ENCODE measurements at regions not wholly inside any gene's neighbourhood (a gene's known extent, or its start where the extent isn't known, plus 50 kb on each side); places are given as distances from the start of the nearest gene placed in this dataset.

- WGBS, 2 donors: 46 to 64% methylated on average over 1 of the region's 1 CpG
- no peak overlapping the region for H3K27ac ChIP-seq (ENCODE audit: low read depth in 1 of 2, low read length in 2 of 2)
- intact Hi-C loops (cut with DNase I): loop anchor here in 1 of 2 donors (5.0 kb wide), 1 partner anchor 204 kb away; no protein-coding TSS in a partner anchor
- no peak overlapping the region for H3K4me3 ChIP-seq (ENCODE audit: low read length in 2 of 2)
- ATAC-seq (ENCODE audit: low FRiP score) (no peak), DNase-seq (no peak)
- H3K9me3 ChIP-seq (ENCODE audit: control insufficient read depth, low read length): no peaks in the 10 kb centered on the region
- no peaks in the 10 kb centered on the region for H3K36me3 ChIP-seq (ENCODE audit: control insufficient read depth in 1 of 2, insufficient read depth in 2 of 2, low read length in 1 of 2)
- no peaks in the 10 kb centered on the region for H3K27me3 ChIP-seq (ENCODE audit: control insufficient read depth in 1 of 2, insufficient read depth in 2 of 2, low read length in 1 of 2)
- H3K4me1 ChIP-seq (ENCODE audit: control insufficient read depth in 1 of 2, insufficient read depth in 2 of 2, low read length in 2 of 2): no peaks in the 10 kb centered on the region
Observed at GRCh38 chr12:69071091-69071370, 138.1 kb upstream of the CPM start.

- ATAC-seq (ENCODE audit: low FRiP score) (no peak), DNase-seq (no peak)
- H3K9me3 ChIP-seq (ENCODE audit: control insufficient read depth, low read length): no peaks in the 10 kb centered on the region
- H3K36me3 ChIP-seq (ENCODE audit: control insufficient read depth in 1 of 2, insufficient read depth in 2 of 2, low read length in 1 of 2): no peaks in the 10 kb centered on the region
- intact Hi-C loops (cut with DNase I): loop anchor here in 1 of 2 donors (5.0 kb wide), 1 partner anchor 206 kb away; no protein-coding TSS in a partner anchor
- no peaks in the 10 kb centered on the region for H3K4me1 ChIP-seq (ENCODE audit: control insufficient read depth in 1 of 2, insufficient read depth in 2 of 2, low read length in 2 of 2)
- no peak overlapping the region for H3K4me3 ChIP-seq (ENCODE audit: low read length in 2 of 2)
- H3K27me3 ChIP-seq (ENCODE audit: control insufficient read depth in 1 of 2, insufficient read depth in 2 of 2, low read length in 1 of 2): no peaks in the 10 kb centered on the region
- no peak overlapping the region for H3K27ac ChIP-seq (ENCODE audit: low read depth in 1 of 2, low read length in 2 of 2)
Observed at GRCh38 chr12:69073035-69073434, 140.1 kb upstream of the CPM start.

GRCh38 chr12:69074556-69075349, 141.8 kb upstream of the CPM start:
- Histone ChIP-seq H3K4me1 (ENCODE audit: control insufficient read depth in 1 of 2, insufficient read depth in 2 of 2, low read length in 2 of 2) (no peaks in the 10 kb centered on the region), H3K27ac (ENCODE audit: low read depth in 1 of 2, low read length in 2 of 2) (no peak overlapping the region), H3K27me3 (ENCODE audit: control insufficient read depth in 1 of 2, insufficient read depth in 2 of 2, low read length in 1 of 2) (no peaks in the 10 kb centered on the region), H3K9me3 (ENCODE audit: control insufficient read depth, low read length) (no peaks in the 10 kb centered on the region), H3K4me3 (ENCODE audit: low read length in 2 of 2) (no peak overlapping the region), H3K36me3 (ENCODE audit: control insufficient read depth in 1 of 2, insufficient read depth in 2 of 2, low read length in 1 of 2) (no peaks in the 10 kb centered on the region)
- 77 to 82% methylated on average over 5 of the region's 5 CpGs for WGBS, 2 donors
- ATAC-seq (ENCODE audit: low FRiP score) (no peak), DNase-seq (no peak)
- intact Hi-C loops (cut with DNase I): loop anchor here in 1 of 2 donors (5.0 kb wide), 1 partner anchor 207 kb away; no protein-coding TSS in a partner anchor

GRCh38 chr12:69083689-69084088, 150.7 kb upstream of the CPM start:
- no peaks in the 10 kb centered on the region for H3K27me3 ChIP-seq (ENCODE audit: control insufficient read depth in 1 of 2, insufficient read depth in 2 of 2, low read length in 1 of 2)
- WGBS, 2 donors: 51 to 52% methylated on average over 5 of the region's 5 CpGs
- H3K9me3 ChIP-seq (ENCODE audit: control insufficient read depth, low read length): no peaks in the 10 kb centered on the region
- no peak overlapping the region for H3K4me3 ChIP-seq (ENCODE audit: low read length in 2 of 2)
- no peaks in the 10 kb centered on the region for H3K36me3 ChIP-seq (ENCODE audit: control insufficient read depth in 1 of 2, insufficient read depth in 2 of 2, low read length in 1 of 2)
- no peak overlapping the region for H3K27ac ChIP-seq (ENCODE audit: low read depth in 1 of 2, low read length in 2 of 2)
- ATAC-seq (ENCODE audit: low FRiP score) (no peak), DNase-seq (no peak)
- intact Hi-C loops (cut with DNase I): no loop called here
- H3K4me1 ChIP-seq (ENCODE audit: control insufficient read depth in 1 of 2, insufficient read depth in 2 of 2, low read length in 2 of 2): no peaks in the 10 kb centered on the region

GRCh38 chr12:69084816-69085378, 151.9 kb upstream of the CPM start:
- no peak for ATAC-seq (ENCODE audit: low FRiP score)
- H3K27ac ChIP-seq (ENCODE audit: low read depth in 1 of 2, low read length in 2 of 2): no peak overlapping the region
- H3K4me1 ChIP-seq (ENCODE audit: control insufficient read depth in 1 of 2, insufficient read depth in 2 of 2, low read length in 2 of 2): no peaks in the 10 kb centered on the region
- H3K36me3 ChIP-seq (ENCODE audit: control insufficient read depth in 1 of 2, insufficient read depth in 2 of 2, low read length in 1 of 2): no peaks in the 10 kb centered on the region
- H3K27me3 ChIP-seq (ENCODE audit: control insufficient read depth in 1 of 2, insufficient read depth in 2 of 2, low read length in 1 of 2): no peaks in the 10 kb centered on the region
- no peak for DNase-seq
- intact Hi-C loops (cut with DNase I): no loop called here
- no peaks in the 10 kb centered on the region for H3K9me3 ChIP-seq (ENCODE audit: control insufficient read depth, low read length)
- H3K4me3 ChIP-seq (ENCODE audit: low read length in 2 of 2): no peak overlapping the region

GRCh38 chr12:69085852-69086251, 152.9 kb upstream of the CPM start:
- Histone ChIP-seq H3K36me3 (ENCODE audit: control insufficient read depth in 1 of 2, insufficient read depth in 2 of 2, low read length in 1 of 2) (no peaks in the 10 kb centered on the region), H3K27me3 (ENCODE audit: control insufficient read depth in 1 of 2, insufficient read depth in 2 of 2, low read length in 1 of 2) (no peaks in the 10 kb centered on the region), H3K9me3 (ENCODE audit: control insufficient read depth, low read length) (no peaks in the 10 kb centered on the region), H3K27ac (ENCODE audit: low read depth in 1 of 2, low read length in 2 of 2) (no peak overlapping the region), H3K4me1 (ENCODE audit: control insufficient read depth in 1 of 2, insufficient read depth in 2 of 2, low read length in 2 of 2) (no peaks in the 10 kb centered on the region), H3K4me3 (ENCODE audit: low read length in 2 of 2) (no peak overlapping the region)
- WGBS, 2 donors: 64 to 76% methylated on average over 2 of the region's 2 CpGs
- DNase-seq (no peak), ATAC-seq (ENCODE audit: low FRiP score) (no peak)
- intact Hi-C loops (cut with DNase I): no loop called here

- WGBS, 2 donors: 64 to 66% methylated on average over 8 of the region's 8 CpGs
- Histone ChIP-seq H3K36me3 (ENCODE audit: control insufficient read depth in 1 of 2, insufficient read depth in 2 of 2, low read length in 1 of 2) (no peaks in the 10 kb centered on the region), H3K4me3 (ENCODE audit: low read length in 2 of 2) (no peak overlapping the region), H3K9me3 (ENCODE audit: control insufficient read depth, low read length) (no peaks in the 10 kb centered on the region), H3K4me1 (ENCODE audit: control insufficient read depth in 1 of 2, insufficient read depth in 2 of 2, low read length in 2 of 2) (no peaks in the 10 kb centered on the region), H3K27me3 (ENCODE audit: control insufficient read depth in 1 of 2, insufficient read depth in 2 of 2, low read length in 1 of 2) (no peaks in the 10 kb centered on the region), H3K27ac (ENCODE audit: low read depth in 1 of 2, low read length in 2 of 2) (no peak overlapping the region)
- intact Hi-C loops (cut with DNase I): no loop called here
- no peak for DNase-seq
- no peak for ATAC-seq (ENCODE audit: low FRiP score)
Observed at GRCh38 chr12:69087986-69088385, 151.4 kb upstream of the CPSF6 start.

- WGBS, 2 donors: 16 to 31% methylated on average over 1 of the region's 1 CpG
- Histone ChIP-seq H3K4me1 (ENCODE audit: control insufficient read depth in 1 of 2, insufficient read depth in 2 of 2, low read length in 2 of 2) (no peaks in the 10 kb centered on the region), H3K36me3 (ENCODE audit: control insufficient read depth in 1 of 2, insufficient read depth in 2 of 2, low read length in 1 of 2) (no peaks in the 10 kb centered on the region), H3K27ac (ENCODE audit: low read depth in 1 of 2, low read length in 2 of 2) (no peak overlapping the region), H3K27me3 (ENCODE audit: control insufficient read depth in 1 of 2, insufficient read depth in 2 of 2, low read length in 1 of 2) (no peaks in the 10 kb centered on the region), H3K4me3 (ENCODE audit: low read length in 2 of 2) (no peak overlapping the region), H3K9me3 (ENCODE audit: control insufficient read depth, low read length) (peaks cover 4% of the 10 kb centered on the region)
- no peak for DNase-seq
- intact Hi-C loops (cut with DNase I): no loop called here
- no peak for ATAC-seq (ENCODE audit: low FRiP score)
Observed at GRCh38 chr12:69090722-69091121, 148.6 kb upstream of the CPSF6 start.

- Histone ChIP-seq H3K27ac (ENCODE audit: low read depth in 1 of 2, low read length in 2 of 2) (no peak overlapping the region), H3K27me3 (ENCODE audit: control insufficient read depth in 1 of 2, insufficient read depth in 2 of 2, low read length in 1 of 2) (no peaks in the 10 kb centered on the region), H3K4me3 (ENCODE audit: low read length in 2 of 2) (no peak overlapping the region), H3K36me3 (ENCODE audit: control insufficient read depth in 1 of 2, insufficient read depth in 2 of 2, low read length in 1 of 2) (no peaks in the 10 kb centered on the region), H3K9me3 (ENCODE audit: control insufficient read depth, low read length) (peaks cover 4% of the 10 kb centered on the region), H3K4me1 (ENCODE audit: control insufficient read depth in 1 of 2, insufficient read depth in 2 of 2, low read length in 2 of 2) (no peaks in the 10 kb centered on the region)
- WGBS, 2 donors: 41% methylated on average over 6 of the region's 6 CpGs
- DNase-seq (no peak), ATAC-seq (ENCODE audit: low FRiP score) (no peak)
- intact Hi-C loops (cut with DNase I): no loop called here
Observed at GRCh38 chr12:69091442-69092017, 147.8 kb upstream of the CPSF6 start.

Data from aorta (tissue), 5 donors.